Gastrocnemius medialis (tissue), 4 donors: ENCODE measurements at regions not wholly inside any gene's neighbourhood (a gene's known extent, or its start where the extent isn't known, plus 50 kb on each side); places are given as distances from the start of the nearest gene placed in this dataset.

ENCODE experiments used
- CTCF ChIP-seq, 5 experiments: fragments of 450-650 bp in 3 of 5; fragments of 200-600 bp in 2 of 5; sonication (generic) in 2 of 5; IDR thresholded peaks in 4 of 5; conservative IDR thresholded peaks in 1 of 5; 1 replicate in 4 of 5; 2 replicates in 1 of 5; pipeline ENCODE4 v1.5.1; 2016 to 2019; ENCODE audit warnings: antibody characterized with exemption in 5 of 5, mild to moderate bottlenecking in 3 of 5, moderate library complexity in 3 of 5
- POLR2A ChIP-seq, 2 donors: fragments of 450-650 bp; IDR thresholded peaks; one replicate each; pipeline ENCODE4 v1.6.1; 2017; ENCODE audit warnings: antibody characterized with exemption in 2 of 2, mild to moderate bottlenecking in 2 of 2, moderate library complexity in 2 of 2

- TF ChIP-seq POLR2A (IDR thresholded peaks at IDR 0.05) (no peak), CTCF (IDR thresholded peaks at IDR 0.05 in 4 of 5, conservative IDR thresholded peaks at IDR 0.05 in 1 of 5) (no peak)
Measured at GRCh38 chr17:56678249-56679114, 85.0 kb downstream of the NOG start.
